ENCODE measurements at regions not wholly inside any gene's neighbourhood (a gene's known extent, or its start where the extent isn't known, plus 50 kb on each side); places are given as distances from the start of the nearest gene placed in this dataset.

DNA sequence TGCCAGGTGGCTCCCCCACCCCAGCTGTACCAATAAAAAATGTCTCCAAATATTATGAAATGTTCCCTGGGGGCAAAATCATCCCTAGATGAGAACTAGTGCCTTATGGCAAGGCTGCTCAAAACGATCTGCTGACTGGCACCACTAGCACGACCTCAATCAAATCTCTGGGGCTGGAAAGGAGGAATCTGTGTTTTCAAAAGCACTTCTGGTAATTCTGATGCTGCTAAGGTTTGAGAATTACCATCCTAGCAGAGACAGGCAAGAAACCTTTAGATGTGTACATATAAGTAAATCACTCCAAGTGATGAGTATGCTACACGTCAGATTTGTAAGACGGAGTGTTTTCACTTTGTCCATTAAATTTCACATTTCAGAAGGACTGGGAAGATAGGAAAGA is 360.1 kb upstream of the THRB start:
- TF ChIP-seq, protein P1, sequence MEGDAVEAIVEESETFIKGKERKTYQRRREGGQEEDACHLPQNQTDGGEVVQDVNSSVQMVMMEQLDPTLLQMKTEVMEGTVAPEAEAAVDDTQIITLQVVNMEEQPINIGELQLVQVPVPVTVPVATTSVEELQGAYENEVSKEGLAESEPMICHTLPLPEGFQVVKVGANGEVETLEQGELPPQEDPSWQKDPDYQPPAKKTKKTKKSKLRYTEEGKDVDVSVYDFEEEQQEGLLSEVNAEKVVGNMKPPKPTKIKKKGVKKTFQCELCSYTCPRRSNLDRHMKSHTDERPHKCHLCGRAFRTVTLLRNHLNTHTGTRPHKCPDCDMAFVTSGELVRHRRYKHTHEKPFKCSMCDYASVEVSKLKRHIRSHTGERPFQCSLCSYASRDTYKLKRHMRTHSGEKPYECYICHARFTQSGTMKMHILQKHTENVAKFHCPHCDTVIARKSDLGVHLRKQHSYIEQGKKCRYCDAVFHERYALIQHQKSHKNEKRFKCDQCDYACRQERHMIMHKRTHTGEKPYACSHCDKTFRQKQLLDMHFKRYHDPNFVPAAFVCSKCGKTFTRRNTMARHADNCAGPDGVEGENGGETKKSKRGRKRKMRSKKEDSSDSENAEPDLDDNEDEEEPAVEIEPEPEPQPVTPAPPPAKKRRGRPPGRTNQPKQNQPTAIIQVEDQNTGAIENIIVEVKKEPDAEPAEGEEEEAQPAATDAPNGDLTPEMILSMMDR (conservative IDR thresholded peaks at IDR 0.05) = no peak
- H3K27me3 ChIP-seq (ENCODE audit: control insufficient read depth, insufficient read depth, low read length, poor library complexity, severe bottlenecking) = peaks cover 22% of the 10 kb centered on the region
- WGBS, 2 experiments (ENCODE audit: insufficient coverage in 1 of 2, insufficient read length in 1 of 2) = 89 to 94% methylated on average over 4 of the region's 4 CpGs
- no peaks in the 10 kb centered on the region for H3K4me1 ChIP-seq (ENCODE audit: control insufficient read depth, insufficient read depth, low read length)
- Mint-ChIP-seq H3K4me1 (peaks cover 7% of the 10 kb centered on the region), H3K36me3 (ENCODE audit: low read depth) (no peaks in the 10 kb centered on the region), H3K27me3 (ENCODE audit: insufficient read depth) (peaks cover 14% of the 10 kb centered on the region), H3K9me3 (no peaks in the 10 kb centered on the region), H3K27ac (no peak overlapping the region), H3K4me3 (no peak overlapping the region)
- H3K4me3 ChIP-seq (ENCODE audit: low read length) = no peak overlapping the region
- no peak overlapping the region for H3K27ac ChIP-seq (ENCODE audit: low read depth, low read length)
- no peak for DNase-seq
- H3K9me3 ChIP-seq (ENCODE audit: control insufficient read depth, low read length) = no peaks in the 10 kb centered on the region
- H3K36me3 ChIP-seq (ENCODE audit: control insufficient read depth, insufficient read depth, low read length) = no peaks in the 10 kb centered on the region
- no peak overlapping the region for H3K9ac ChIP-seq (ENCODE audit: extremely low read depth, low read length, poor library complexity, severe bottlenecking)

DNA sequence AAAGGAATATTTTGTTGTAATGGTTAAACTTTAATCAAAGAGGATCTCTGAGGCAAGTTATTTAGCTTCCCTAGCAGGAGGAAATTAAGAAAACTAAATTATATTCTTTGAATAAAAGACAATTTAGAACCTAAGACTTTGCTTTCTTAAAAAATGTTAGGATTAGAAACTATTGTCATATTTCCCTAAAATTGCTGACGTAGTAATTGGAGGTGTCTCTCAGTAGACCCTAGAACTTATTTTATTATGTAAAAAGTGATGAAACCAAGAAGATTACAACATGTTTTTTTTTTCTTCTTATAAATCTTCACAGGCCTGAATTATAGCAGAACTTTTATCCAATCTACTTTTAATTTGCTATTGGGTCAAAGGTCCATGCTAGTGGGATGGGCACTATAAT is 363.3 kb upstream of the THRB start:
- no peak overlapping the region for H3K27ac Mint-ChIP-seq
- H3K36me3 Mint-ChIP-seq (ENCODE audit: low read depth) = no peaks in the 10 kb centered on the region
- Histone ChIP-seq H3K4me1 (ENCODE audit: control insufficient read depth, insufficient read depth, low read length) (no peaks in the 10 kb centered on the region), H3K9ac (ENCODE audit: extremely low read depth, low read length, poor library complexity, severe bottlenecking) (no peak overlapping the region), H3K27ac (ENCODE audit: low read depth, low read length) (no peak overlapping the region), H3K9me3 (ENCODE audit: control insufficient read depth, low read length) (no peaks in the 10 kb centered on the region), H3K36me3 (ENCODE audit: control insufficient read depth, insufficient read depth, low read length) (no peaks in the 10 kb centered on the region), H3K4me3 (ENCODE audit: low read length) (no peak overlapping the region), H3K27me3 (ENCODE audit: control insufficient read depth, insufficient read depth, low read length, poor library complexity, severe bottlenecking) (peaks cover 36% of the 10 kb centered on the region)
- H3K4me1 Mint-ChIP-seq = peaks cover 7% of the 10 kb centered on the region
- TF ChIP-seq, protein P1 (conservative IDR thresholded peaks at IDR 0.05) = no peak
- H3K4me3 Mint-ChIP-seq = no peak overlapping the region
- H3K9me3 Mint-ChIP-seq = no peaks in the 10 kb centered on the region
- 100% methylated on average over 1 of the region's 1 CpG; no CpG with 5 or more reads in 1 of the 2 experiments for WGBS, 2 experiments (ENCODE audit: insufficient coverage in 1 of 2, insufficient read length in 1 of 2)
- H3K27me3 Mint-ChIP-seq (ENCODE audit: insufficient read depth) = peaks cover 35% of the 10 kb centered on the region
- DNase-seq = no peak

DNA sequence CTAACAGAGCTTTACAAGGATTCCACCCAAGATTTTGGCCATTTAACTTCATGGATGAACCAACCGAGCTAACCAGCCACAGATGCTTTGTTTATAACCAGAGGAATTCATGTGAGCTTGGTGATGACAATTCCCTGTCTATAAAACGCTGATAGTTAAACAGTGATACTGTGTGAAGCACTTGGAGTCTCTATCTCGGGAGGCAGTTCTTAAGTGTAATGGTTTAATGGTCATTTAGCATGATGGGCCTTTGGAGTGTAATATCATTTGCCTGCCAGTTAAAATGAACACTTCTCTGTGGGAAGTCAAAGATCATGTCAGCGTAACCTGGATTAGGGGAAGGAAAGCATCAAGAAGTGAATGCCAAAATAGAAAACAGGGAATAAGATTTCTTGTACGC is 368.6 kb upstream of the THRB start:
- TF ChIP-seq, protein P1 (conservative IDR thresholded peaks at IDR 0.05) = no peak
- DNase-seq = no peak
- Histone ChIP-seq H3K27ac (ENCODE audit: low read depth, low read length) (no peak overlapping the region), H3K4me3 (ENCODE audit: low read length) (no peak overlapping the region), H3K9me3 (ENCODE audit: control insufficient read depth, low read length) (no peaks in the 10 kb centered on the region), H3K27me3 (ENCODE audit: control insufficient read depth, insufficient read depth, low read length, poor library complexity, severe bottlenecking) (peaks cover 67% of the 10 kb centered on the region), H3K36me3 (ENCODE audit: control insufficient read depth, insufficient read depth, low read length) (no peaks in the 10 kb centered on the region), H3K4me1 (ENCODE audit: control insufficient read depth, insufficient read depth, low read length) (no peaks in the 10 kb centered on the region), H3K9ac (ENCODE audit: extremely low read depth, low read length, poor library complexity, severe bottlenecking) (no peak overlapping the region)
- WGBS, 2 experiments (ENCODE audit: insufficient coverage in 1 of 2, insufficient read length in 1 of 2) = 93 to 94% methylated on average over 5 of the region's 5 CpGs
- Mint-ChIP-seq H3K27ac (no peak overlapping the region), H3K27me3 (ENCODE audit: insufficient read depth) (peaks cover 32% of the 10 kb centered on the region), H3K4me3 (no peak overlapping the region), H3K9me3 (no peaks in the 10 kb centered on the region), H3K36me3 (ENCODE audit: low read depth) (no peaks in the 10 kb centered on the region), H3K4me1 (peaks cover 2% of the 10 kb centered on the region)

All from endodermal cell (in vitro differentiated cells).